ENCODE measurements at regions not wholly inside any gene's neighbourhood (a gene's known extent, or its start where the extent isn't known, plus 50 kb on each side); places are given as distances from the start of the nearest gene placed in this dataset.
"Not testable (repeated sequence)": the region's sequence is repeated elsewhere in the genome, so short reads cannot be mapped to it uniquely, and the experiment has no call there.

DNA sequence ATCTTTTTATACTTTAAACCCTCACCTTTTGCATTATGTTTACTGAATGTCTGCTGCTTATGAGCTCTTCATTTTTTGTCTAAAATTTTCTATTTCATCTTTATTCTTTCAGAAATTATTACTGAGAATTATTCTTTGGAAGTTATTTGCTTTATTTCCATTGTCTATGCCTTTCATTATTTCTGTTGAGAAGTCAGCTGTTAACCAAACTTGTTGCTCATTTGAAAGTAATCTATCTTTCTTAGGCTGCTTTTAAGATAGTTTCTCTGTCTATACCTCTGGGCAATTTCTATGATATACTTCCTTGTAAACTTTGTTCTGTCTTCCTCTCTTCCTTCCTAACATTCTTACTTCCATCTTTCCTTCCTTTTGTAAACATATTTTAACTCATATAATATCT lies 1165.9 kb upstream of the CELF2 start:
- DNase-seq (ENCODE audit: low read depth, low spot score) (no peak), FAIRE-seq (no peak)
- no peaks in the 10 kb centered on the region for H3K9me3 ChIP-seq (ENCODE audit: control insufficient read depth, low read depth, low read length)
- H2AFZ ChIP-seq (ENCODE audit: control insufficient read depth, low read length): no peak overlapping the region
- H3K27ac ChIP-seq (ENCODE audit: control insufficient read depth, insufficient read depth, low read length): no peak overlapping the region
- no peak overlapping the region for H3K4me2 ChIP-seq (ENCODE audit: control insufficient read depth, extremely low read depth, insufficient read depth, low read depth, low read length)
- H4K20me1 ChIP-seq (ENCODE audit: control insufficient read depth, extremely low read depth, insufficient read depth, low read length): no peaks in the 10 kb centered on the region
- TF ChIP-seq, protein P1, sequence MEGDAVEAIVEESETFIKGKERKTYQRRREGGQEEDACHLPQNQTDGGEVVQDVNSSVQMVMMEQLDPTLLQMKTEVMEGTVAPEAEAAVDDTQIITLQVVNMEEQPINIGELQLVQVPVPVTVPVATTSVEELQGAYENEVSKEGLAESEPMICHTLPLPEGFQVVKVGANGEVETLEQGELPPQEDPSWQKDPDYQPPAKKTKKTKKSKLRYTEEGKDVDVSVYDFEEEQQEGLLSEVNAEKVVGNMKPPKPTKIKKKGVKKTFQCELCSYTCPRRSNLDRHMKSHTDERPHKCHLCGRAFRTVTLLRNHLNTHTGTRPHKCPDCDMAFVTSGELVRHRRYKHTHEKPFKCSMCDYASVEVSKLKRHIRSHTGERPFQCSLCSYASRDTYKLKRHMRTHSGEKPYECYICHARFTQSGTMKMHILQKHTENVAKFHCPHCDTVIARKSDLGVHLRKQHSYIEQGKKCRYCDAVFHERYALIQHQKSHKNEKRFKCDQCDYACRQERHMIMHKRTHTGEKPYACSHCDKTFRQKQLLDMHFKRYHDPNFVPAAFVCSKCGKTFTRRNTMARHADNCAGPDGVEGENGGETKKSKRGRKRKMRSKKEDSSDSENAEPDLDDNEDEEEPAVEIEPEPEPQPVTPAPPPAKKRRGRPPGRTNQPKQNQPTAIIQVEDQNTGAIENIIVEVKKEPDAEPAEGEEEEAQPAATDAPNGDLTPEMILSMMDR (optimal IDR thresholded peaks at IDR 0.05 in 1 of 3, IDR thresholded peaks at IDR 0.05 in 1 of 3, conservative IDR thresholded peaks at IDR 0.05 in 1 of 3; ENCODE audit: extremely low read depth in 1 of 3, insufficient read depth in 2 of 3, low read length in 3 of 3): no peak
- TF ChIP-seq EZH2 (IDR thresholded peaks at IDR 0.05; ENCODE audit: low read length): no peak
- H3K9me1 ChIP-seq (ENCODE audit: control insufficient read depth, extremely low read depth, insufficient read depth, low read length): no peaks in the 10 kb centered on the region
- no peaks in the 10 kb centered on the region for H3K4me1 ChIP-seq (ENCODE audit: control insufficient read depth, extremely low read depth, insufficient read depth, low read length)
- H3K27me3 ChIP-seq (ENCODE audit: control insufficient read depth, extremely low read depth, insufficient read depth, low read length): no peaks in the 10 kb centered on the region
- no peak overlapping the region for H3K4me3 ChIP-seq (ENCODE audit: control insufficient read depth in 2 of 3, extremely low read depth in 1 of 3, insufficient read depth in 2 of 3, low read depth in 1 of 3, low read length in 3 of 3)
- H3K9ac ChIP-seq (ENCODE audit: control insufficient read depth, extremely low read depth, insufficient read depth, low read length): no peak overlapping the region
- no peaks in the 10 kb centered on the region for H3K36me3 ChIP-seq (ENCODE audit: control insufficient read depth in 2 of 2, extremely low read depth in 1 of 2, insufficient read depth in 2 of 2, low read length in 2 of 2)
- dilution Hi-C loops (cut with MboI; ENCODE audit: extremely low pct_ligation_motif_present, low sequenced_read_pairs): no loop called here
- no peaks in the 10 kb centered on the region for H3K79me2 ChIP-seq (ENCODE audit: control insufficient read depth, insufficient read depth, low read length)

DNA sequence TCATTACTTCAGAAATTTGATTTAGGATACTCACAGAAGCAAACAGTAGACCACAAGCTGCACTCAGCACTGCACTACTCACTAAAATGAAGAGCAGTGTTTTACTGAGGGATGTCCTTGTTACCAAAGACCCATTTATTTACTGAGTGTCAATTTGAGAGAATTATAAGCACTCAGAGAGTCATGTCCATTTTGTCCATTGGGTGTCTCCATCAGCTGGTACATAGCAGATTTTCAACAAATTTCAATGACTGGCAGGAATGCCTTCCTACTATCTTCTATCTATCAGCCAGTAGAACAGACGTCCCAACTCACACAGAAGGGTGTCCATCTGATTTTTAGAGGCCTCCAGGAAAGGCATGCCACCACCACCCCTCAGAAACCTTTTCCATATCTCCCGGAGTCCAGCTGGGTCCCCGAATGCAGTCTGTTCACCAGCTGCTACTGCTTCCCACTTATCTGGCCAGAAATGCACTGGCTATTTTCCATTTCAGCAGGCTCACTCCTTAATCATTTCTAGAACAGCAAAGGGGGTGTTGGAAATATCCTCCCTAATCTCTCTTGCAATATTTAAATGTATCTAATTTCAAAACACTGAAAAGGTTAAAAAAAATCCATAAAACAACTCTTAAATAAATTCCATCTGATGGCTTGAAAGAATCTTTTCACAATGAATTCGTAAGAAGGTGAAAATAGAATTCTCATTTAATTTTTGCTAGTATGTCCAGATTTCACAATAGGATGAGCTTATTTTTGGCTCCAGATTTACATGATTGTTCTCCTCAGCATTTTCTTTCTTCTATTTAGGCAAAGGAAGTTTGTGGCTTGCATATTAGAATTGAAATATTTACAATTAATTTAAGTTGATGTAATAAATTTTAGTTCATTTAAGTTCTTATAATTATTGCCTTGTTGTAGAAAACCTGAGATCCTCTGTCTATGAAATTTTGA lies 1164.0 kb upstream of the CELF2 start:
- H2AFZ ChIP-seq (ENCODE audit: control insufficient read depth, low read length): no peak overlapping the region
- dilution Hi-C loops (cut with MboI; ENCODE audit: extremely low pct_ligation_motif_present, low sequenced_read_pairs): no loop called here
- no peak overlapping the region for H3K4me3 ChIP-seq (ENCODE audit: control insufficient read depth in 2 of 3, extremely low read depth in 1 of 3, insufficient read depth in 2 of 3, low read depth in 1 of 3, low read length in 3 of 3)
- no peaks in the 10 kb centered on the region for H3K27me3 ChIP-seq (ENCODE audit: control insufficient read depth, extremely low read depth, insufficient read depth, low read length)
- no peaks in the 10 kb centered on the region for H3K4me1 ChIP-seq (ENCODE audit: control insufficient read depth, extremely low read depth, insufficient read depth, low read length)
- H3K36me3 ChIP-seq (ENCODE audit: control insufficient read depth in 2 of 2, extremely low read depth in 1 of 2, insufficient read depth in 2 of 2, low read length in 2 of 2): no peaks in the 10 kb centered on the region
- no peak overlapping the region for H3K4me2 ChIP-seq (ENCODE audit: control insufficient read depth, extremely low read depth, insufficient read depth, low read depth, low read length)
- no peak overlapping the region for H3K9ac ChIP-seq (ENCODE audit: control insufficient read depth, extremely low read depth, insufficient read depth, low read length)
- no peaks in the 10 kb centered on the region for H3K79me2 ChIP-seq (ENCODE audit: control insufficient read depth, insufficient read depth, low read length)
- no peaks in the 10 kb centered on the region for H3K9me3 ChIP-seq (ENCODE audit: control insufficient read depth, low read depth, low read length)
- H3K27ac ChIP-seq (ENCODE audit: control insufficient read depth, insufficient read depth, low read length): no peak overlapping the region
- no peaks in the 10 kb centered on the region for H3K9me1 ChIP-seq (ENCODE audit: control insufficient read depth, extremely low read depth, insufficient read depth, low read length)
- FAIRE-seq (no peak), DNase-seq (ENCODE audit: low read depth, low spot score) (no peak)
- TF ChIP-seq, protein P1 (optimal IDR thresholded peaks at IDR 0.05 in 1 of 3, IDR thresholded peaks at IDR 0.05 in 1 of 3, conservative IDR thresholded peaks at IDR 0.05 in 1 of 3; ENCODE audit: extremely low read depth in 1 of 3, insufficient read depth in 2 of 3, low read length in 3 of 3): no peak
- no peak for TF ChIP-seq EZH2 (IDR thresholded peaks at IDR 0.05; ENCODE audit: low read length)
- no peaks in the 10 kb centered on the region for H4K20me1 ChIP-seq (ENCODE audit: control insufficient read depth, extremely low read depth, insufficient read depth, low read length)

DNA sequence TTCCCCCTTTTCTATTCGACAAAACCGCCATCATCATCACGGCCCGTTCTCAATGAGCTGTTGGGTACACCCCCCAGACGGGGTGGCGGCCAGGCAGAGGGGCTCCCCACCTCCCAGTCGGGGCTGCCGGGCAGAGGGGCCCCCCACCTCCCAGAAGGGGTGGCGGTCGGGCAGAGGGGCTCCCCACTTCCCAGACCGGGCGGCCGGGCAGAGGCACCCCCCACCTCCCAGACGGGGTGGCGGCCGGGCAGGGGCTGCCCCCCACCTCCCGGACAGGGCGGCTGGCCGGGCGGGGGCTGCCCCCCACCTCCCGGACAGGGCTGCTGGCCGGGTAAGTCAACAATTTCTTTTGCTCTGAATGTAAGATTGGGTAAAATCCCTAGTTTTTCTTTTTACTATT lies 1162.2 kb upstream of the CELF2 start:
- H2AFZ ChIP-seq (ENCODE audit: control insufficient read depth, low read length); H3K4me3 ChIP-seq (ENCODE audit: control insufficient read depth in 2 of 3, extremely low read depth in 1 of 3, insufficient read depth in 2 of 3, low read depth in 1 of 3, low read length in 3 of 3); H3K27me3 ChIP-seq (ENCODE audit: control insufficient read depth, extremely low read depth, insufficient read depth, low read length); dilution Hi-C loops (cut with MboI; ENCODE audit: extremely low pct_ligation_motif_present, low sequenced_read_pairs); H3K79me2 ChIP-seq (ENCODE audit: control insufficient read depth, insufficient read depth, low read length); H3K9ac ChIP-seq (ENCODE audit: control insufficient read depth, extremely low read depth, insufficient read depth, low read length); FAIRE-seq; DNase-seq (ENCODE audit: low read depth, low spot score); H3K4me2 ChIP-seq (ENCODE audit: control insufficient read depth, extremely low read depth, insufficient read depth, low read depth, low read length); H3K36me3 ChIP-seq (ENCODE audit: control insufficient read depth in 2 of 2, extremely low read depth in 1 of 2, insufficient read depth in 2 of 2, low read length in 2 of 2); H3K27ac ChIP-seq (ENCODE audit: control insufficient read depth, insufficient read depth, low read length); H4K20me1 ChIP-seq (ENCODE audit: control insufficient read depth, extremely low read depth, insufficient read depth, low read length); H3K4me1 ChIP-seq (ENCODE audit: control insufficient read depth, extremely low read depth, insufficient read depth, low read length); H3K9me3 ChIP-seq (ENCODE audit: control insufficient read depth, low read depth, low read length); H3K9me1 ChIP-seq (ENCODE audit: control insufficient read depth, extremely low read depth, insufficient read depth, low read length): not testable (repeated sequence)
